IMR-90 (cell line): ENCODE measurements at regions not wholly inside any gene's neighbourhood (a gene's known extent, or its start where the extent isn't known, plus 50 kb on each side); places are given as distances from the start of the nearest gene placed in this dataset.

Source experiments
- ATAC-seq: fragments of 200-7000 bp; cut with Tn5 transposase; 2 replicates; pipeline ENCODE4 v1.9.1; 2020; ENCODE audit warnings: low read depth, mild to moderate bottlenecking, moderate library complexity
- BruUV-seq: library from RNA; stranded (reverse); fragments of 400-500 nt; replicated peaks from 2 replicates; lab custom pipeline; 2021; lab: Mats Ljungman, UMichigan
- CTCF ChIA-PET: fragments of 300-600 bp; formaldehyde crosslinking; extraction: SDS; loops from one replicate; lab custom pipeline; 2021; ENCODE audit warnings: antibody characterized with exemption; lab: Yijun Ruan, JAX
- POLR2A ChIA-PET: fragments of 300-600 bp; sonication (Branson Sonifier 250); formaldehyde crosslinking; loops from one replicate; lab custom pipeline; 2022; ENCODE audit warnings: antibody characterized with exemption; ENCODE audit not compliant: unreplicated experiment; lab: Charles Lee
- DNase-seq: peaks from one replicate; pipeline ENCODE4 v3.0.0; 2013
- H2AFZ ChIP-seq: replicated peaks from 2 replicates; pipeline ENCODE3; 2013; ENCODE audit warnings: low read length, mild to moderate bottlenecking; ENCODE audit not compliant: poor library complexity
- H2AK5ac ChIP-seq: 2 replicates; pipeline ENCODE4 v1.6.1; 2013; ENCODE audit warnings: low read depth, low read length, inconsistent platforms
- H2AK9ac ChIP-seq: replicated peaks from 2 replicates; pipeline ENCODE3; 2013; ENCODE audit warnings: mild to moderate bottlenecking, low read depth, low read length, moderate library complexity; ENCODE audit not compliant: poor library complexity
- H2BK120ac ChIP-seq: 2 replicates; pipeline ENCODE4 v1.6.1; 2013; ENCODE audit warnings: low read depth, low read length, inconsistent platforms
- H2BK15ac ChIP-seq: 3 replicates; pipeline ENCODE4 v1.6.1; 2013; ENCODE audit warnings: low read depth, low read length, inconsistent platforms
- H2BK20ac ChIP-seq: 2 replicates; pipeline ENCODE4 v1.6.1; 2013; ENCODE audit warnings: low read depth, mild to moderate bottlenecking, inconsistent platforms, low read length, moderate library complexity
- H2BK5ac ChIP-seq: 2 replicates; pipeline ENCODE4 v1.6.1; 2013; ENCODE audit warnings: mild to moderate bottlenecking, low read depth, low read length, inconsistent platforms; ENCODE audit not compliant: poor library complexity, severe bottlenecking
- H3K14ac ChIP-seq: replicated peaks from 2 replicates; pipeline ENCODE4 v1.6.1; 2013; ENCODE audit warnings: low read depth, low read length, inconsistent platforms
- H3K18ac ChIP-seq: 2 replicates; pipeline ENCODE4 v1.6.1; 2013; ENCODE audit warnings: low read depth, low read length, control low read depth
- H3K23ac ChIP-seq: 2 replicates; pipeline ENCODE4 v1.6.1; 2013; ENCODE audit warnings: low read depth, low read length, inconsistent platforms
- H3K27ac ChIP-seq: 2 replicates; pipeline ENCODE4 v1.5.1; 2013; ENCODE audit warnings: mild to moderate bottlenecking, control low read depth, low read length; ENCODE audit not compliant: insufficient read depth
- H3K27me3 ChIP-seq: 2 replicates; pipeline ENCODE4 v1.6.1; 2013; ENCODE audit warnings: low read length; ENCODE audit not compliant: control insufficient read depth, insufficient read depth
- H3K36me3 ChIP-seq: 2 replicates; pipeline ENCODE4 v1.6.1; 2013; ENCODE audit warnings: low read length, mixed read lengths; ENCODE audit not compliant: control insufficient read depth, insufficient read depth
- H3K4ac ChIP-seq: 2 replicates; pipeline ENCODE4 v1.6.1; 2013; ENCODE audit warnings: low read depth, low read length, inconsistent platforms
- H3K4me1 ChIP-seq: 2 replicates; pipeline ENCODE4 v1.6.1; 2013; ENCODE audit warnings: low read length, mixed read lengths; ENCODE audit not compliant: control insufficient read depth, insufficient read depth
- H3K4me2 ChIP-seq: 2 replicates; pipeline ENCODE4 v1.6.1; 2013; ENCODE audit warnings: low read depth, mild to moderate bottlenecking, control low read depth, low read length, moderate library complexity
- H3K4me3 ChIP-seq: 2 replicates; pipeline ENCODE4 v1.5.1; 2013; ENCODE audit warnings: low read depth, mild to moderate bottlenecking, control low read depth, low read length, moderate library complexity; ENCODE audit not compliant: insufficient read depth
- H3K56ac ChIP-seq: 2 replicates; pipeline ENCODE4 v1.6.1; 2013; ENCODE audit warnings: low read length, inconsistent platforms; ENCODE audit not compliant: insufficient read depth; ENCODE audit errors: extremely low read depth
- H3K79me1 ChIP-seq, 2 experiments: 2 replicates each; pipeline ENCODE4 v1.6.1; 2013; ENCODE audit warnings: low read length in 2 of 2, inconsistent platforms in 1 of 2, low read depth in 1 of 2
- H3K9ac ChIP-seq: 2 replicates; pipeline ENCODE4 v1.6.1; 2013; ENCODE audit warnings: low read depth, low read length, control low read depth
- H3K9me1 ChIP-seq: 2 replicates; pipeline ENCODE4 v1.6.1; 2013; ENCODE audit warnings: low read length, inconsistent platforms; ENCODE audit not compliant: insufficient read depth
- H3K9me3 ChIP-seq: 2 replicates; pipeline ENCODE4 v1.6.1; 2013; ENCODE audit warnings: low read length; ENCODE audit not compliant: control insufficient read depth, insufficient read depth
- H4K20me1 ChIP-seq: 2 replicates; pipeline ENCODE4 v1.6.1; 2013; ENCODE audit warnings: low read length, inconsistent platforms; ENCODE audit not compliant: insufficient read depth
- H4K5ac ChIP-seq: 2 replicates; pipeline ENCODE4 v1.6.1; 2013; ENCODE audit warnings: mild to moderate bottlenecking, low read depth, low read length, control low read depth
- H4K8ac ChIP-seq, 2 experiments: 2 replicates each; pipeline ENCODE4 v1.6.1; 2013; ENCODE audit warnings: low read depth in 2 of 2, low read length in 2 of 2, control low read depth in 1 of 2, inconsistent platforms in 1 of 2
- H4K91ac ChIP-seq: 2 replicates; pipeline ENCODE4 v1.6.1; 2013; ENCODE audit warnings: low read depth, low read length, inconsistent platforms; ENCODE audit not compliant: insufficient read depth
- CEBPB ChIP-seq: IDR thresholded peaks from 2 replicates; pipeline ENCODE4 v1.6.1; 2012; ENCODE audit warnings: low read depth, low read length, improper control_type of control experiment
- FOS ChIP-seq: fragments of 150-350 bp; IDR thresholded peaks from 2 replicates; pipeline ENCODE4 v1.6.1; 2016; ENCODE audit warnings: low read depth, low read length
- RAD21 ChIP-seq: IDR thresholded peaks from 2 replicates; pipeline ENCODE4 v1.6.1; 2012; ENCODE audit warnings: low read length, improper control_type of control experiment
- SMC3 ChIP-seq: fragments of 150-350 bp; IDR thresholded peaks from 2 replicates; pipeline ENCODE4 v1.6.1; 2016; ENCODE audit warnings: low read depth, mild to moderate bottlenecking, antibody characterized with exemption, low read length, moderate library complexity
- WGBS, 2 experiments: methylation state at CpG; one replicate each; pipeline versions ENCODE4 v1.1.5 to v1.1.7; 2013; ENCODE audit warnings: missing lambda C conversion rate in 2 of 2; ENCODE audit not compliant: insufficient read length in 1 of 2; ENCODE audit errors: extremely low coverage in 2 of 2; 5-methylcytosine and 5-hydroxymethylcytosine counted together
- dilution Hi-C: fragments of 300-500 bp; cut with HindIII; formaldehyde crosslinking; loops from one replicate; pipeline ENCODE4 v1.14.3; 2018; ENCODE audit warnings: low sequenced_read_pairs; ENCODE audit not compliant: unreplicated experiment
- in situ Hi-C: fragments of 300-500 bp; cut with MboI; formaldehyde crosslinking; loops from 3 replicates; pipeline ENCODE4 v1.14.3; 2019; ENCODE audit warnings: low sequenced_read_pairs, inconsistent platforms, mixed read lengths
- intact Hi-C: fragments of 100-400 bp; cut with micrococcal nuclease; formaldehyde crosslinking; loops from 2 replicates; pipeline ENCODE4 v1.10.0; 2022

- no peak overlapping the region for H4K8ac ChIP-seq
- H2AK5ac ChIP-seq: no peak overlapping the region
- dilution Hi-C loops: no loop called here
- no peaks in the 10 kb centered on the region for H3K9me1 ChIP-seq
- no peak overlapping the region for H3K4ac ChIP-seq
- no peak overlapping the region for H4K5ac ChIP-seq
- no peak overlapping the region for H2BK120ac ChIP-seq
- H3K56ac ChIP-seq: no peak overlapping the region
- no peak overlapping the region for H2BK5ac ChIP-seq
- H3K9me3 ChIP-seq: no peaks in the 10 kb centered on the region; the same call in 1 of the 2 replicates
- no TSS peak for BruUV-seq
- no peak overlapping the region for H3K4me2 ChIP-seq
- no peak overlapping the region for H2AK9ac ChIP-seq
- CTCF ChIA-PET: no interaction called here
- no peaks in the 10 kb centered on the region for H4K20me1 ChIP-seq
- H3K79me1 ChIP-seq: no peaks in the 10 kb centered on the region
- no peak for ATAC-seq
- H3K23ac ChIP-seq: no peak overlapping the region
- no peak overlapping the region for H2AFZ ChIP-seq
- no peak overlapping the region for H3K9ac ChIP-seq
- H3K36me3 ChIP-seq: no peaks in the 10 kb centered on the region
- POLR2A ChIA-PET: no interaction called here
- H3K4me3 ChIP-seq: no peak overlapping the region
- H3K27ac ChIP-seq: no peak overlapping the region
- no peak overlapping the region for H3K18ac ChIP-seq
- H3K4me1 ChIP-seq: no peaks in the 10 kb centered on the region
- H2BK15ac ChIP-seq: no peak overlapping the region
- no peak overlapping the region for H3K14ac ChIP-seq
- no peak overlapping the region for H2BK20ac ChIP-seq
- DNase-seq: no peak
- H3K27me3 ChIP-seq: no peaks in the 10 kb centered on the region
- in situ Hi-C loops: no loop called here
- intact Hi-C loops: no loop called here
- no peak overlapping the region for H4K91ac ChIP-seq
- TF ChIP-seq SMC3 (no peak), RAD21 (no peak), FOS (no peak), CEBPB (no peak)
- 86% methylated on average over 1 of the region's 3 CpGs; no CpG with 5 or more reads in 1 of the 2 experiments for WGBS, 2 experiments
Observed at GRCh38 chr18:61657066-61657732, 235.6 kb downstream of the RNF152 start.
